ENCODE measurements at regions not wholly inside any gene's neighbourhood (a gene's known extent, or its start where the extent isn't known, plus 50 kb on each side); places are given as distances from the start of the nearest gene placed in this dataset.

DNA sequence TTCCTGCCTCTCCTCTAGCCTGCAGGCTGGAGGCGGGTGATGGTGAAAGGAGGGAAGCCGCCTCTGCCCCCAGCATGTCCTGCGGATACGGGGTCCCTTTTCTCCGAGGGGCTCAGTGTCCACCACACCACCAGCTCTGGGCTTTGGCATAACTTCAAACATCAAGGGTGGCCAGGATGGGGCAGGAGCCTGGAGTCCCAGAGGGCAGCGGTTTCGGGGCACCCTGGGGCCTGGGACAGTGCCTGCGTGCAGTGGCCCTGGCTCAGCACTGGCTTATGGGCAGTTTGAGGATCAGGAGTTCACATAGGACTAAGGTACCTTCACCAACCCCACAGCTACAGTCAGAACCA lies 85.5 kb upstream of the GPC1 start:
- H3K36me3 ChIP-seq (ENCODE audit: control insufficient read depth in 2 of 2, insufficient read depth in 2 of 2, low read length in 2 of 2), result no peaks in the 10 kb centered on the region
- H3K9ac ChIP-seq (ENCODE audit: low read depth in 1 of 2, low read length in 2 of 2), result no peak overlapping the region
- no peak overlapping the region for H3K4me3 ChIP-seq (ENCODE audit: low read length in 2 of 2)
- H3K4me1 ChIP-seq (ENCODE audit: control insufficient read depth in 2 of 2, insufficient read depth in 2 of 2, low read length in 2 of 2), result no peaks in the 10 kb centered on the region
- H3K27ac ChIP-seq (ENCODE audit: low read depth in 2 of 2, low read length in 2 of 2), result no peak overlapping the region
- peaks cover under 1 to 2% of the 10 kb centered on the region in 2 donors for H3K9me3 ChIP-seq (ENCODE audit: control insufficient read depth in 2 of 2, low read length in 2 of 2)
- no peaks in the 10 kb centered on the region for H3K27me3 ChIP-seq (ENCODE audit: control insufficient read depth in 2 of 2, insufficient read depth in 2 of 2, low read length in 2 of 2)

DNA sequence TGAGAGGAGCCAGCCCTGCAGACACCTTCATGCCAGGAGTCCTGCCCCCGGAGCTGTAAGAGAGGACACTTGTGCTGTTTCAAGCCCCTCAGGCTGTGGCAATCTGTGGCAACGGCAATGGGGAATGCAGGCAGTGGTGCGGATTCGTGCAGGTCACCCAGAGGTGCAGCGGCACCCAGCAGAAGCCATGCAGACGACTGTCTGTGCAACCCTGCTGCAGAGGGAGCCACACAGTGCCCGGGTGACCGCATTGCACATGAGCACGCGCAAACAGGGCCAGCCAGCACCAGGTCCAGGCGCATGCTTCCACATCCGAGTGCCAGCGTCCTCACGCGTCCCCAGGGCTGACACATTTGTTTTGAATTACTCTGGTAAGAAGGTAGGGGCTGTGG lies 84.8 kb upstream of the GPC1 start:
- H3K36me3 ChIP-seq (ENCODE audit: control insufficient read depth in 2 of 2, insufficient read depth in 2 of 2, low read length in 2 of 2), result no peaks in the 10 kb centered on the region
- H3K9me3 ChIP-seq (ENCODE audit: control insufficient read depth in 2 of 2, low read length in 2 of 2), result no peaks in the 10 kb centered on the region
- H3K9ac ChIP-seq (ENCODE audit: low read depth in 1 of 2, low read length in 2 of 2), result no peak overlapping the region
- H3K27ac ChIP-seq (ENCODE audit: low read depth in 2 of 2, low read length in 2 of 2), result no peak overlapping the region
- no peaks in the 10 kb centered on the region for H3K4me1 ChIP-seq (ENCODE audit: control insufficient read depth in 2 of 2, insufficient read depth in 2 of 2, low read length in 2 of 2)
- H3K4me3 ChIP-seq (ENCODE audit: low read length in 2 of 2), result no peak overlapping the region
- H3K27me3 ChIP-seq (ENCODE audit: control insufficient read depth in 2 of 2, insufficient read depth in 2 of 2, low read length in 2 of 2), result no peaks in the 10 kb centered on the region

DNA sequence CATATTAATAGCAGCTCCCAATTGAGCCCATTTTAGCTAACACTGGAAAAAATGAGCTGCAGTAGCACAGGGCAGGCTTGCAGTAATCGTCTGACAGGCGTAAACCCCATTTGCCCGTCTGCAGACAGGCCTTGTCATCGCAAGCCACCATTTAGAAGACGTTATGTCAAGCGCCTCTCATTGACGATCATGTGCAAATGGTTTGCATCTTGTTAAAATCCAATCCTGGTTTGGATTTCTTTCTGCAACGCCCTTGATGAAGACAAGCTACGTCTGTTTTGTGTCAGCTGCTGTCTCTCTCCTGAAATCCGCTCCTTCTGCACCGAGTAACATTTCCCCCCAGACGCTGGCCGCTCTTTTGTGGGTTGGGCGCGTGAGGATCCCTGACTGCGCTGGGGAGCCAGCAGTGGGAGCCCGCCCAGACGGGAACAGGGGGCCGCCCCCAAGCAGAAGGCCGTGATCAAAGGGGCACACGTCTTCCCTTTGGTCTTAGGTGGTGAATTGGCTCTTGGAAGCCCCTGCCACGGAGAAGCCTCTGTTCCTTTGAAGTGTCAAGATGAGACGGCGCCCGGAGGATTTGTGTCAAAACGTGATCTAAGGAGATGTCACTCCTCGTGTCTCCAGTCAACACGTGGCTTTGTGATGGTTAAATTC lies 84.2 kb upstream of the GPC1 start:
- H3K27ac ChIP-seq (ENCODE audit: low read depth in 2 of 2, low read length in 2 of 2), result no peak overlapping the region
- H3K27me3 ChIP-seq (ENCODE audit: control insufficient read depth in 2 of 2, insufficient read depth in 2 of 2, low read length in 2 of 2), result no peaks in the 10 kb centered on the region
- no peaks in the 10 kb centered on the region for H3K4me1 ChIP-seq (ENCODE audit: control insufficient read depth in 2 of 2, insufficient read depth in 2 of 2, low read length in 2 of 2)
- no peaks in the 10 kb centered on the region for H3K9me3 ChIP-seq (ENCODE audit: control insufficient read depth in 2 of 2, low read length in 2 of 2)
- H3K9ac ChIP-seq (ENCODE audit: low read depth in 1 of 2, low read length in 2 of 2), result no peak overlapping the region
- H3K36me3 ChIP-seq (ENCODE audit: control insufficient read depth in 2 of 2, insufficient read depth in 2 of 2, low read length in 2 of 2), result no peaks in the 10 kb centered on the region
- H3K4me3 ChIP-seq (ENCODE audit: low read length in 2 of 2), result no peak overlapping the region

DNA sequence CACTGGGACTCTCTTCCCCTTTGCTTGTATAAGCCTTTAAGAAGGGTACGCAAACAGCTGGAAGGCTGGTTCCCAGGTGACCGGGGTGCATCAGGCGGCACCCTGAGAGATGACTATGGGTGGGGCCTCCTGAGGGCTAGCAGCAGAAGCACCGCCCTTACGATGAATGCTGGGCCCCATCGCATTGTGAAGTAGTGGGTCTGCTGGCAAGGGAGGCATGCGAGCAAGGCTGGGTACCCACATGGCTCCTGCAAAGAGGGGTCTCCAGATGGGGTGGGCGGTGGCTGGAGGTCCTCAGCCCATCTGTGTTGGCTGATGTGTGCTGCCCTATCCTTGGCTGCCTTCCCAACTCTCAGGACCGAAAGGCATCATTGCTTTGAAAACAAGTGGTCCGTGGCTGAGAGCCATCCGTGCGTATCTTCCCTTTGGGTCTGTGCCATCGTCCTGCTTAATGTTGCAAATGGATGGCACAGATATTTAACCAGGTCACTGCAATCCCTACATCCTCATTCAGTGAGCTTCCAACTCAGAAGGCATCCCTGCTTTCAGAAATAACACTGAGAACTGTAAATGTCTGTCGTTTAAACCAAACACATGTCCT lies 83.5 kb upstream of the GPC1 start:
- Histone ChIP-seq H3K27me3 (ENCODE audit: control insufficient read depth in 2 of 2, insufficient read depth in 2 of 2, low read length in 2 of 2) (no peaks in the 10 kb centered on the region), H3K4me1 (ENCODE audit: control insufficient read depth in 2 of 2, insufficient read depth in 2 of 2, low read length in 2 of 2) (no peaks in the 10 kb centered on the region), H3K27ac (ENCODE audit: low read depth in 2 of 2, low read length in 2 of 2) (no peak overlapping the region), H3K9me3 (ENCODE audit: control insufficient read depth in 2 of 2, low read length in 2 of 2) (no peaks in the 10 kb centered on the region), H3K9ac (ENCODE audit: low read depth in 1 of 2, low read length in 2 of 2) (no peak overlapping the region), H3K36me3 (ENCODE audit: control insufficient read depth in 2 of 2, insufficient read depth in 2 of 2, low read length in 2 of 2) (no peaks in the 10 kb centered on the region), H3K4me3 (ENCODE audit: low read length in 2 of 2) (no peak overlapping the region)

DNA sequence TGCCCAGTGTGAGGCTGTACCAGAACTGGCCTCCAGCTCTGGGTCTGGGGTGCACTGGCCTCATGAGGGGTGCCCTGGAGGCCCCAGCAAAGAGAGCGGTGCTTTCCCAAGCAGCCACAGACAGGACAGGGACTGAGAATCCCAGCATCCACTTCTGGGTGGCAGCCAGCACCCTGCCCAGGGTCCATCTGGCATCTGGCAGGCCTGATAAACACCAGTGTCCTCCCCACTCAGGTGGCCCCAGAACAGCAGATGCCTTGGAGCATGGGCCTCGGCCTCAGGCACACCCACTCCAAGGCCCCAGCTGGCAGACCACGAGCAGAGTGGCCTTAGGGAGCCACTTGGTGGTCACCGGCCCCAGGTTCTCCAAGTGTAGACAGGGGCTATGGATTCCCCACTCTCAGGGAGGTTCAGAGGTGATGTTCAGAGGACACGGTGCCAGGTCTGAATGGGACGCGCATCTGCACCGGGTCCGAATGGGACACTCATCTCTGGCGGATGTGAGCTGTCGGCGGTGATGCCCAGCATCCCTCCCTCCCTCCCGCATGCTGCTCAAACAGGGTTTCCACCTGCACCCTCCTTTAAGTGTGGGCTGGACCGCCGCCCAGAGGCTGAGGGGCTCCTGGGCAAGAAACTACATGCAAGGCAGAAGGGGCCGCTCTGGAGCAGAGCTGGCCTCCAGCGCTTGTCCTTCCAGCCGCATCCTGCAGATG lies 82.2 kb upstream of the GPC1 start:
- H3K36me3 ChIP-seq (ENCODE audit: control insufficient read depth in 2 of 2, insufficient read depth in 2 of 2, low read length in 2 of 2), result no peaks in the 10 kb centered on the region
- H3K4me3 ChIP-seq (ENCODE audit: low read length in 2 of 2), result no peak overlapping the region
- no peaks in the 10 kb centered on the region for H3K9me3 ChIP-seq (ENCODE audit: control insufficient read depth in 2 of 2, low read length in 2 of 2)
- H3K27me3 ChIP-seq (ENCODE audit: control insufficient read depth in 2 of 2, insufficient read depth in 2 of 2, low read length in 2 of 2), result no peaks in the 10 kb centered on the region
- no peak overlapping the region for H3K9ac ChIP-seq (ENCODE audit: low read depth in 1 of 2, low read length in 2 of 2)
- no peak overlapping the region for H3K27ac ChIP-seq (ENCODE audit: low read depth in 2 of 2, low read length in 2 of 2)
- no peaks in the 10 kb centered on the region for H3K4me1 ChIP-seq (ENCODE audit: control insufficient read depth in 2 of 2, insufficient read depth in 2 of 2, low read length in 2 of 2)

DNA sequence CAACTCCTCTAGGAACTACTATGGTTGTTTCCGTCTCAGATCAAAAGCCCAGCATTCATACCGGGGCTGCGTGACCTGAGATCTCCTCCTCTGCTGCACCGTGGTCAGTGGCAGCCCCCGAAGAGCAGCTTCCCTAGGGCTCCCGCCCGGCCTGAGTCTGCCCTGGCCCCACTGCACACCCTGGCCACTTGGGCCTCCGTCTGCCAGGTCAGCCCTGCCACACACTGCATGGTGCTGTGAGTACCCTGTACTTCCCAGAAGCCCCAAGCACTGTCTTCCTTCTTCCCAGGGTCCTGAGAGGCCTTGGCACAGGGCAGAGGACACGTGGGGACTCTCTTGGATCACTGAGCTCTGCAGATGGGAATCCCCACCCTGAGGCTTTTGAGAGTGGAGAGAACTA lies 81.5 kb upstream of the GPC1 start:
- Histone ChIP-seq H3K27ac (ENCODE audit: low read depth in 2 of 2, low read length in 2 of 2) (no peak overlapping the region), H3K4me3 (ENCODE audit: low read length in 2 of 2) (no peak overlapping the region), H3K9me3 (ENCODE audit: control insufficient read depth in 2 of 2, low read length in 2 of 2) (no peaks in the 10 kb centered on the region), H3K9ac (ENCODE audit: low read depth in 1 of 2, low read length in 2 of 2) (no peak overlapping the region), H3K36me3 (ENCODE audit: control insufficient read depth in 2 of 2, insufficient read depth in 2 of 2, low read length in 2 of 2) (no peaks in the 10 kb centered on the region), H3K4me1 (ENCODE audit: control insufficient read depth in 2 of 2, insufficient read depth in 2 of 2, low read length in 2 of 2) (no peaks in the 10 kb centered on the region), H3K27me3 (ENCODE audit: control insufficient read depth in 2 of 2, insufficient read depth in 2 of 2, low read length in 2 of 2) (no peaks in the 10 kb centered on the region)

DNA sequence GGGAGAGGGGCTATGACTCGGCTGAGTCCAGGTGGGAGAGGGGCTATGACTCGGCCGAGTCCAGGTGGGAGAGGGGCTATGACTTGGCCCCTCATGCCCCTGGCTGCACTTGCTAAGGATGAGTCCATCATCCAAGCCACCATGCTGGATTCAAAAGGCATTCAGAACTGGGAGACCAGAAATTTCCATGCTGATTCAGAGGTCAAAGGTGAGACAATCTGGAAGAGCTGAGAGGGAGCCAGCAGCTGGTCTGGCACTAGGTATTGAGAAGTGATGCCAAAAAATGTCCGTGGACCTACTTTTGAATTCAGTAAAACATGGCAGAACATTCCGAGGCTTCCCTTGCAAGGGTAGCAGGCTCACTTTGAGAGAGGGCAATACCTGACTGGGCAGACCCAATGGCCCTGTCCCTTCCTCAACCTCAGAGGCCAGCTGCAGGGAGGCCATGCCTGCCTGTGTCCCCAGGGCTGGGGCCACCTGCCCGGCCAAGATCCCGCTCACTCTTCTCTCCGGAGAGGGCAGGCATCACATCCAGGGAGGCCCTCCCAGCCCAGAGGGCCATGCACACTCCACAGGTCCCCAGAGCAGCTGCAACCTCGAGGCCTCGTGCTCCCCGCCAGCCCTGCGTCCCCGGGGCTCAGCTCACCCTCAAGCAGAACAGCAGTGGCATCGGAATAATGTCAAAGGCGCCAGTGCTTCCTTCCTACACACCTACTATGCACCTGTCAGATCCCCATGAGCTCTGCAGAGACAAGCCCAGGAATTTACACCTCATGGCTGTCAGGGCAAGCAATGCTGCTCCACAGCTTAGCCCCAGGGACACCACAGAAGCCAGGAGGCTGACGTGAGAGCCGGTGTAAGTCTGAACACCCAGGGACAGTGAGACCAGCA lies 80.2 kb upstream of the GPC1 start:
- Histone ChIP-seq H3K4me1 (ENCODE audit: control insufficient read depth in 2 of 2, insufficient read depth in 2 of 2, low read length in 2 of 2) (no peaks in the 10 kb centered on the region), H3K27ac (ENCODE audit: low read depth in 2 of 2, low read length in 2 of 2) (no peak overlapping the region)

DNA sequence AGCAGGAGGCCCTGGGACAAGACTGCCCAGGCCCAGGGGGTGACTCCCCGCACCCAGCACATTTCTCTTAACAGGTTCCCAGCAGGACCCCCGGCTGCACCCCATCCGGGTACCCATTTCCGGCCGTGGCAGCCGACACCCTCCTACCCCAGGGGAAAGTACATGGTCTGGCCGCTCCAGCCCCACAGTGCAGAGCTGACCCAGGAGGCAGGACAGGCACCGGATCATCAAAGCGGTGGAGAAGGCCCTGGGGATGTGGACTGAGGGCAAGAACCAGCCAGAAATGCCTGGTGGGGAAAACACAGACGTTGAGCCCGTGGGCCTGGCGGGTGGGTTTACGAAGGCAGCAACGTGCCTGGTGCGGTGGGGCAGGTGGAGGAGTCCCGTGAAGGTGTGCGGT lies 79.5 kb upstream of the GPC1 start:
- Histone ChIP-seq H3K9me3 (ENCODE audit: control insufficient read depth in 2 of 2, low read length in 2 of 2) (no peaks in the 10 kb centered on the region), H3K9ac (ENCODE audit: low read depth in 1 of 2, low read length in 2 of 2) (no peak overlapping the region), H3K27me3 (ENCODE audit: control insufficient read depth in 2 of 2, insufficient read depth in 2 of 2, low read length in 2 of 2) (no peaks in the 10 kb centered on the region), H3K36me3 (ENCODE audit: control insufficient read depth in 2 of 2, insufficient read depth in 2 of 2, low read length in 2 of 2) (no peaks in the 10 kb centered on the region), H3K27ac (ENCODE audit: low read depth in 2 of 2, low read length in 2 of 2) (no peak overlapping the region), H3K4me3 (ENCODE audit: low read length in 2 of 2) (no peak overlapping the region), H3K4me1 (ENCODE audit: control insufficient read depth in 2 of 2, insufficient read depth in 2 of 2, low read length in 2 of 2) (no peaks in the 10 kb centered on the region)

More for the DNA sequence above, 80.2 kb upstream of the GPC1 start:
- Histone ChIP-seq H3K4me3 (ENCODE audit: low read length in 2 of 2) (no peak overlapping the region), H3K27me3 (ENCODE audit: control insufficient read depth in 2 of 2, insufficient read depth in 2 of 2, low read length in 2 of 2) (no peaks in the 10 kb centered on the region), H3K9ac (ENCODE audit: low read depth in 1 of 2, low read length in 2 of 2) (no peak overlapping the region), H3K36me3 (ENCODE audit: control insufficient read depth in 2 of 2, insufficient read depth in 2 of 2, low read length in 2 of 2) (no peaks in the 10 kb centered on the region), H3K9me3 (ENCODE audit: control insufficient read depth in 2 of 2, low read length in 2 of 2) (no peaks in the 10 kb centered on the region)

DNA sequence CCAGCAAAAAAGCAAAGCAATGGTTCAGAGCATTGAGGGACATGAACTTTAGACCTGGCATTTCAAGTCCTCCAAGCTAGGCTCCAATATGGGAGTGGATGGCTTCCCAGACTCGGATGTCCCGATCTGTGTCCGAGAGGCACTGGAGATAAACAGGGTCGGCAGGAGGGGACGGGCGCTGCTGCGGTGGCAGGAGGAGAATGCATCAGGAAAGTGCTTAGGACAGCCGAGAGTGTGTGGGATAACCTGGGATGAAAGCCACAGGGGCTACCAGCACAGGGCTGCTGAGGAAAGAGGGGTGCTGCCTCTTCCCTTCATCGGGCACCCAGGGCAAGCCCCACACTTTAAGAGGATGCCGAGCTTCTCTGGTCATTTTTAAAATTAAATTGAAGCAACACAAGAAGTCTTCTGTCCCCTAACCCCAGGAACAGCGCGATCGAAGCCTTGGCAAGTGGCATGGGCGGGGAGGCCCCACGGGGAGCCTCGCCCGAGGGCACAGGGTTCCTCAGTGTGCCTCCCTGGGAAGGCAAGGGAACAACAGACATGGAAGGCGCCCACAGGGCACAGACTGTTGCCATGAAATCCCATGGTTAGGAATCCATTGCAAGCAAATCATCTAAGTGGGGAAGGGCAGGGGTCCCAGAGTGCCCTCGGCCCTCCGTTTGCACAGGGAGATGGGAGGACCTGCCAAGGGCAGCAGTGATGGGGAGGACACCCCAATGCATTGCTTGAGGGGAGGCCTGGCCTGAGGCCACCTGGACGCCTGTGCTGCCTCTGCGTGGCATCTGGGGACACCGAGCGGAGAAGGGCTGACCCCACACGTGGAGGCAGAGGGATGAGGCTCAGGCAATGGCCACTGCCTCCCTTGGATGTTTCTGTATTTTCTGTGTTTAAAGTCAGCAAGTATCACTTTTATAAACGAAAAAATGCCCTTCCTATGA lies 78.5 kb upstream of the GPC1 start:
- no peak overlapping the region for H3K27ac ChIP-seq (ENCODE audit: low read depth in 2 of 2, low read length in 2 of 2)
- no peaks in the 10 kb centered on the region for H3K36me3 ChIP-seq (ENCODE audit: control insufficient read depth in 2 of 2, insufficient read depth in 2 of 2, low read length in 2 of 2)
- no peaks in the 10 kb centered on the region for H3K4me1 ChIP-seq (ENCODE audit: control insufficient read depth in 2 of 2, insufficient read depth in 2 of 2, low read length in 2 of 2)
- no peak overlapping the region for H3K4me3 ChIP-seq (ENCODE audit: low read length in 2 of 2)
- H3K9ac ChIP-seq (ENCODE audit: low read depth in 1 of 2, low read length in 2 of 2), result no peak overlapping the region
- no peaks in the 10 kb centered on the region for H3K9me3 ChIP-seq (ENCODE audit: control insufficient read depth in 2 of 2, low read length in 2 of 2)
- no peaks in the 10 kb centered on the region for H3K27me3 ChIP-seq (ENCODE audit: control insufficient read depth in 2 of 2, insufficient read depth in 2 of 2, low read length in 2 of 2)

Data from mucosa of rectum (tissue), 2 donors.